K562 (cell line): ENCODE measurements at regions not wholly inside any gene's neighbourhood (a gene's known extent, or its start where the extent isn't known, plus 50 kb on each side); places are given as distances from the start of the nearest gene placed in this dataset.

Experiments
- ATAC-seq: fragments of 200-7000 bp; cut with Tn5 transposase; 3 replicates; pipeline ENCODE4 v1.9.1; 2020; ENCODE audit warnings: moderate library complexity
- BruUV-seq: library from RNA; stranded (reverse); fragments of 400-500 nt; replicated peaks from 2 replicates; lab custom pipeline; 2021; lab: Mats Ljungman, UMichigan
- CTCF ChIA-PET: fragments of 300-600 bp; formaldehyde crosslinking; extraction: SDS; loops from one replicate; lab custom pipeline; 2021; ENCODE audit warnings: low intra/inter-chr PET ratio; lab: Yijun Ruan, JAX
- POLR2A ChIA-PET: fragments of 300-600, 350-650 bp; sonication (Branson Sonifier 250); formaldehyde crosslinking; extraction: SDS; loops from one replicate; lab custom pipeline; 2021; ENCODE audit warnings: antibody characterized with exemption, inconsistent platforms; lab: Yijun Ruan, JAX
- DNase-seq, 4 experiments: peaks; one replicate each; pipeline versions ENCODE4 v3.0.0 to v3.0.0-alpha.2; 2011 to 2018; ENCODE audit warnings: low spot score in 3 of 4, mixed read lengths in 3 of 4; ENCODE audit errors: extremely low read depth in 1 of 4
- FAIRE-seq: peaks from 2 replicates; lab custom pipeline; 2011; peaks lifted over from hg19 to GRCh38; lab: Jason Lieb, UNC
- H2AFZ ChIP-seq: 2 replicates; pipeline ENCODE4 v1.6.0; 2011; ENCODE audit warnings: low read depth, low read length, control low read depth, inconsistent platforms
- H3K27ac ChIP-seq: fragments of 200-600 bp; 3 replicates; pipeline ENCODE4 v1.8.0; 2011; ENCODE audit warnings: low read depth, mild to moderate bottlenecking, control low read depth, inconsistent platforms, low read length, moderate library complexity, mixed read lengths; ENCODE audit errors: extremely low read depth
- H3K27me3 ChIP-seq, 2 experiments: fragments of 300-600 bp in 1 of 2; 2 replicates in 1 of 2; 3 replicates in 1 of 2; pipeline versions ENCODE4 v1.6.0 to v1.8.0; 2011; ENCODE audit warnings: inconsistent platforms in 2 of 2, low read length in 2 of 2, mild to moderate bottlenecking in 1 of 2, mixed read lengths in 1 of 2, moderate library complexity in 1 of 2; ENCODE audit not compliant: control insufficient read depth in 2 of 2, insufficient read depth in 2 of 2
- H3K36me3 ChIP-seq: fragments of 300-600 bp; 3 replicates; pipeline ENCODE4 v1.8.0; 2011; ENCODE audit warnings: mild to moderate bottlenecking, low read length, inconsistent platforms; ENCODE audit not compliant: control insufficient read depth, insufficient read depth
- H3K4me1 ChIP-seq, 2 experiments: fragments of 200-600 bp in 1 of 2; replicated peaks in 1 of 2; 2 replicates in 1 of 2; 3 replicates in 1 of 2; pipeline versions ENCODE4 v1.5.1 to v1.8.0; 2011; ENCODE audit warnings: inconsistent platforms in 2 of 2, low read length in 2 of 2, mild to moderate bottlenecking in 1 of 2, mixed read lengths in 1 of 2, moderate library complexity in 1 of 2; ENCODE audit not compliant: control insufficient read depth in 2 of 2, insufficient read depth in 2 of 2
- H3K4me2 ChIP-seq: 2 replicates; pipeline ENCODE4 v1.6.1; 2011; ENCODE audit warnings: low read length, control low read depth, inconsistent platforms, mixed read lengths; ENCODE audit not compliant: insufficient read depth
- H3K4me3 ChIP-seq: fragments of 200-600 bp; sonication (generic), shearing (Covaris generic); 2 replicates; pipeline ENCODE4 v1.5.1; 2016; ENCODE audit warnings: control low read depth, inconsistent platforms
- H3K79me2 ChIP-seq: fragments of 200-600 bp; 3 replicates; pipeline ENCODE4 v1.8.0; 2011; ENCODE audit warnings: low read length, inconsistent platforms; ENCODE audit not compliant: control insufficient read depth, insufficient read depth
- H3K9ac ChIP-seq, 2 experiments: 2 replicates each; pipeline versions ENCODE4 v1.6.0 to v1.6.1; 2011; ENCODE audit warnings: low read depth in 2 of 2, low read length in 2 of 2, control low read depth in 1 of 2, inconsistent platforms in 1 of 2, mild to moderate bottlenecking in 1 of 2, mixed read lengths in 1 of 2; ENCODE audit not compliant: insufficient read depth in 1 of 2
- H3K9me1 ChIP-seq: one replicate; pipeline ENCODE4 v1.6.0; 2011; ENCODE audit warnings: inconsistent platforms, mild to moderate bottlenecking, low read length, moderate library complexity; ENCODE audit not compliant: control insufficient read depth, insufficient read depth
- H3K9me3 ChIP-seq: replicated peaks from 2 replicates; pipeline ENCODE4 v1.5.1; 2011; ENCODE audit warnings: low read depth, low read length, inconsistent platforms; ENCODE audit not compliant: control insufficient read depth, insufficient read depth
- H4K20me1 ChIP-seq: replicated peaks from 2 replicates; pipeline ENCODE4 v1.6.1; 2011; ENCODE audit warnings: low read length, inconsistent platforms, mixed read lengths; ENCODE audit not compliant: control insufficient read depth, insufficient read depth
- CLOCK ChIP-seq: fragments of 250-450 bp; sonication (Bioruptor Pico); IDR thresholded peaks from 2 replicates; pipeline ENCODE4 v1.4.0; 2020; ENCODE audit warnings: mild to moderate bottlenecking, moderate library complexity, borderline replicate concordance
- PTTG1 ChIP-seq: fragments of 450-650 bp; IDR thresholded peaks from 2 replicates; pipeline ENCODE4 v1.6.1; 2016; ENCODE audit warnings: low read depth, mild to moderate bottlenecking, missing genetic modification characterization, missing compliant biosample characterization
- SRSF3 ChIP-seq: fragments of 200-400 bp; formaldehyde crosslinking; IDR thresholded peaks from 2 replicates; pipeline ENCODE4 v1.6.1; 2016; ENCODE audit warnings: mild to moderate bottlenecking, low read length, moderate library complexity; ENCODE audit not compliant: insufficient read depth
- ZNF695 ChIP-seq: fragments of 450-650 bp; formaldehyde crosslinking; IDR thresholded peaks from 2 replicates; pipeline ENCODE4 v1.4.0; 2020; ENCODE audit warnings: mild to moderate bottlenecking, moderate library complexity
- ZZZ3 ChIP-seq: fragments of 450-650 bp; IDR thresholded peaks from 2 replicates; pipeline ENCODE4 v1.6.1; 2016; ENCODE audit warnings: antibody characterized with exemption, mild to moderate bottlenecking, moderate library complexity
- WGBS: fragments of 100-300 bp; shearing (Covaris generic); methylation state at CpG from one replicate; pipeline ENCODE4 v1.1.6; 2016; ENCODE audit warnings: low coverage, mixed read lengths; ENCODE audit not compliant: insufficient coverage; ENCODE audit errors: missing lambda C conversion rate; 5-methylcytosine and 5-hydroxymethylcytosine counted together
- in situ Hi-C: fragments of 300-500 bp; cut with MboI; formaldehyde crosslinking; loops from 4 replicates; pipeline ENCODE4 v1.15.0; 2018; ENCODE audit warnings: inconsistent platforms, mixed read lengths
- intact Hi-C: fragments of 100-400 bp; cut with micrococcal nuclease; formaldehyde crosslinking; loops from 2 replicates; pipeline ENCODE4 v1.14.2; 2022

GRCh38 chr6:108793516-108794251 is 54.5 kb upstream of the ARMC2 start:
- H2AFZ ChIP-seq, result no peak overlapping the region
- in situ Hi-C loops, result no loop called here
- no peak overlapping the region for H3K27ac ChIP-seq
- H3K9me1 ChIP-seq, result no peaks in the 10 kb centered on the region
- no peak overlapping the region for H3K4me2 ChIP-seq
- no peak for FAIRE-seq
- POLR2A ChIA-PET, result no interaction called here
- H3K4me1 ChIP-seq, result no peaks in the 10 kb centered on the region; a peak in 2 of 5 replicates
- H3K4me3 ChIP-seq, result no peak overlapping the region
- 1% methylated on average over 5 of the region's 5 CpGs for WGBS
- no peaks in the 10 kb centered on the region for H3K36me3 ChIP-seq
- H4K20me1 ChIP-seq, result no peaks in the 10 kb centered on the region
- no peak for DNase-seq
- CTCF ChIA-PET, result no interaction called here
- no peak overlapping the region for H3K9ac ChIP-seq
- BruUV-seq, result no TSS peak
- ATAC-seq, result no peak
- H3K9me3 ChIP-seq, result no peaks in the 10 kb centered on the region
- no peaks in the 10 kb centered on the region for H3K79me2 ChIP-seq
- TF ChIP-seq SRSF3, result no peak
- intact Hi-C loops, result no loop called here
- H3K27me3 ChIP-seq, result peaks cover 13 to 14% of the 10 kb centered on the region in 2 experiments; a peak in 4 of 5 replicates

GRCh38 chr6:108795122-108795521 is 53.1 kb upstream of the ARMC2 start:
- H3K36me3 ChIP-seq, result no peaks in the 10 kb centered on the region
- peaks cover 26 to 28% of the 10 kb centered on the region in 2 experiments; a peak in 4 of 5 replicates for H3K27me3 ChIP-seq
- no peaks in the 10 kb centered on the region for H3K9me3 ChIP-seq
- H3K4me3 ChIP-seq, result no peak overlapping the region
- H3K4me1 ChIP-seq, result no peaks in the 10 kb centered on the region; a peak in 2 of 5 replicates
- BruUV-seq, result no TSS peak
- no peaks in the 10 kb centered on the region for H4K20me1 ChIP-seq
- no peak for FAIRE-seq
- ATAC-seq, result no peak
- no peak overlapping the region for H3K4me2 ChIP-seq
- no peaks in the 10 kb centered on the region for H3K9me1 ChIP-seq
- no peak overlapping the region for H2AFZ ChIP-seq
- no peak overlapping the region for H3K9ac ChIP-seq
- no peaks in the 10 kb centered on the region for H3K79me2 ChIP-seq
- POLR2A ChIA-PET, result interaction anchor here (1.1 to 1.3 kb wide), 2 partner anchors 11 to 16 kb away, joined by 3 read pairs; no protein-coding TSS in a partner anchor
- no peak for DNase-seq
- in situ Hi-C loops (no loop called here), intact Hi-C loops (no loop called here)
- CTCF ChIA-PET, result no interaction called here
- H3K27ac ChIP-seq, result no peak overlapping the region
- WGBS, result 1% methylated on average over 3 of the region's 3 CpGs
- no peak for TF ChIP-seq ZZZ3
- no peak for TF ChIP-seq PTTG1 (tag)
- TF ChIP-seq CLOCK (CRISPR knock-in tag), result no peak
- no peak for TF ChIP-seq ZNF695 (CRISPR knock-in tag)
